ENCODE measurements at regions not wholly inside any gene's neighbourhood (a gene's known extent, or its start where the extent isn't known, plus 50 kb on each side); places are given as distances from the start of the nearest gene placed in this dataset.

DNA sequence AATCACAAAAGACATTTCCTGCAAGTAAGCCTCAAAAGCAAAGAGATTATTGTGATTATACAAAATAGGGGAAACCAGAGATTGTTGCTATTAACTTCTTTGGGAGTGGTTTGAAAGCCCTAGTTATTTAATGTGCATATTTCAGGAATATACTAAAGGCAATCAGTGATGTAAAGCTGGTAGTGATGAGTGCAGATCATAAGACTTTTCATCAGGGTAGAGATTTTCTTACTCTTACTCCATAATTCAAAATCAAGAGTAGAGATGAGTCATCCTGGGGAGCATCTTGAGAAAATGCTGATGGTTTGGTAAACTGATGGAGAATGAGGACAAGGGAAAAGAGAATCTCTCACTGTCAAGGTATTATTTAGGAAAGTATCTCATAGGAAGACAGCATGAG, 309.5 kb downstream of the FBXO15 start:
- no peak overlapping the region for H3K4me3 ChIP-seq
- no peak overlapping the region for H3K27ac ChIP-seq
- DNase-seq (ENCODE audit: low spot score): no peak
- TF ChIP-seq, protein P1, sequence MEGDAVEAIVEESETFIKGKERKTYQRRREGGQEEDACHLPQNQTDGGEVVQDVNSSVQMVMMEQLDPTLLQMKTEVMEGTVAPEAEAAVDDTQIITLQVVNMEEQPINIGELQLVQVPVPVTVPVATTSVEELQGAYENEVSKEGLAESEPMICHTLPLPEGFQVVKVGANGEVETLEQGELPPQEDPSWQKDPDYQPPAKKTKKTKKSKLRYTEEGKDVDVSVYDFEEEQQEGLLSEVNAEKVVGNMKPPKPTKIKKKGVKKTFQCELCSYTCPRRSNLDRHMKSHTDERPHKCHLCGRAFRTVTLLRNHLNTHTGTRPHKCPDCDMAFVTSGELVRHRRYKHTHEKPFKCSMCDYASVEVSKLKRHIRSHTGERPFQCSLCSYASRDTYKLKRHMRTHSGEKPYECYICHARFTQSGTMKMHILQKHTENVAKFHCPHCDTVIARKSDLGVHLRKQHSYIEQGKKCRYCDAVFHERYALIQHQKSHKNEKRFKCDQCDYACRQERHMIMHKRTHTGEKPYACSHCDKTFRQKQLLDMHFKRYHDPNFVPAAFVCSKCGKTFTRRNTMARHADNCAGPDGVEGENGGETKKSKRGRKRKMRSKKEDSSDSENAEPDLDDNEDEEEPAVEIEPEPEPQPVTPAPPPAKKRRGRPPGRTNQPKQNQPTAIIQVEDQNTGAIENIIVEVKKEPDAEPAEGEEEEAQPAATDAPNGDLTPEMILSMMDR (IDR thresholded peaks at IDR 0.05): no peak

DNA sequence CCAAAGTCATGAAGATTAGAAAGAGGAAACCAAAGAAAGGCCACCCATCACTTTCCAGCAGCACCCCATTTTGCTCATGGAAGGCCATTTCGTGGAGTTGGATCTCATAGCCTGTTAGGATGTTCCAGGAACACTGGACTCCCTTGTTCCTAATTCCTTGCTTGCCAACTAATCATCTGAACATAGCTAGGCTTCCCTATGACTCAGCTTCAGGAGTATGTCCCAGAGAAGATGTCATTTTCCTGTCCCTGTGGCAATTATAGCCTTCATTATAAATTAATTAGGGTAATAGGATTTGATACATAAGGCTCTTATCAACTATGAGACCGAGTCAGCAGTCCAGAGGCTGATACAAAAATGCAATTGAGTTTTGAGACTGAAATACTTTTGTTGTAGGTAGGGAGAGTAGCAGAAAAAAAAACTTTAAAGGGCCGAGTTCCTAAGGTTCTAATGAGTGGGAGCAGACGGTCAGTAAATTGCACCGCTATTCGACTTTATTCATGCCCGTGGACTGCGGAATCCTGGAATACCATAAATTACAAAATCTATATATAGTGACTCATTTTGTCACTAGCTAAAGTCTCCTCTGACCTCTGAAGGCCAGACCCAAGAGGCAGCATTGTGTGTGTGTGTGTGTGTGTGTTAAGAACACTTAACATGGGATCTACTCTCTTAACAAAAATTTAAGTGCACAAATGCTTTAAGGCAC, 311.8 kb downstream of the FBXO15 start:
- DNase-seq (ENCODE audit: low spot score): no peak
- H3K27ac ChIP-seq: no peak overlapping the region
- no peak overlapping the region for H3K4me3 ChIP-seq
- TF ChIP-seq, protein P1 (IDR thresholded peaks at IDR 0.05): no peak

DNA sequence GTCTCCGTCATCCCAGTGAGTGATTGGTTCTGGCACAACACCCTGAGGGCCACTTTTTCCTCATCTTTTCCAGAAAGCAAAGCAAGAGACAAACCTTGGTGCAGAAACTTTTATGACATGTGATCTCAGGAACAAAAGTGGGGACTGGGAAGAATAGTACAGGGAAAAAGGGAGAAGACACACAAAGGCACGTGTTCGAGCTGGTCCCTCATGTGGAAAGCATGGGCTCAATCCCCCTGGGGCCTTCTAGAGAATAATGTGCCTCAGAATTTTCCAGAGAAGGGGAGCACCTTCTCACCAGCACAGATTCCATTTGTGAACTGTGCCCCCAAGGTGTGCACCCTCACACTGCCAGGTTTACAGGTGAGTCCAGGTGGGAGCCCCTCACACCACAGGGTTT, 312.6 kb downstream of the FBXO15 start:
- H3K27ac ChIP-seq: no peak overlapping the region
- no peak overlapping the region for H3K4me3 ChIP-seq
- DNase-seq (ENCODE audit: low spot score): no peak
- TF ChIP-seq, protein P1 (IDR thresholded peaks at IDR 0.05): no peak

DNA sequence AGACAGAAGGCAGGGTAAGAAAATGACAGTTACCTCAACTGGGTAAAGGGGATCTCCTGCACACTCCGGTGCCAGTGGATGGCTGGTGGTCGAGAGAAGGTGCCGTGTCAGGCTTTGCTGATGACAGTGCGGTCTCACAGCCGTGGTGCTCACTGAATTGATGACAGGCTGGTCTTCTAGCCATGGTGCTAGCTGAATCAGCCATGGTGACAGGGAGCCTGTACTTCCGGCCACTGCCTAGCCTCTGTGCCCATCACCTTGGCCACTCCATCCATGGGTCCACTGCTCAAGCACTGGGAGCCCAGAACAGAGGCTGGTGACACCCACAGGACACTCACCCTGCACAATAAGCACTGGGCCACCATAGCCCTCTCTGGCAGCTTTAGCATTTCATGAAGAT, 315.9 kb downstream of the FBXO15 start:
- TF ChIP-seq, protein P1 (IDR thresholded peaks at IDR 0.05): no peak
- Histone ChIP-seq H3K4me3 (no peak overlapping the region), H3K27ac (no peak overlapping the region)
- DNase-seq (ENCODE audit: low spot score): no peak

DNA sequence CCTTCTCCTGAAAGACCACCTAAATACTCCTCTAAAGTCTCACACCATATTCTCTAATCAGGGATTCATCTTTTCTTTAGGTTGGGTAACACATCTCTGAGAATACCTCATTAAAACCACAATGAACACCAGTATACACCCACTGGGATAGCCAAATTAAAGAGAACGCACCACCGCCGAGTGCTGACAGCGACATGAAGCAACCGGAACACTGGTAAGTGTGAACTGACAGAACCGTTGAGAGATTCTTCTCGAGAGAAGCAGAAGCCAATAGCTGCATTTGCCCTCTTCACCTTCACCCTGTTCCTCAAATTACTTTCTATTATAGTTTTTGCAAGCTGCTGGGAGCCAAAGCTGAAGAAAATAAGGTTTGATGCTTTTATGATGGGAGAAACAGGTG, 318.5 kb downstream of the FBXO15 start:
- no peak for DNase-seq (ENCODE audit: low spot score)
- Histone ChIP-seq H3K27ac (no peak overlapping the region), H3K4me3 (no peak overlapping the region)
- TF ChIP-seq, protein P1 (IDR thresholded peaks at IDR 0.05): no peak

DNA sequence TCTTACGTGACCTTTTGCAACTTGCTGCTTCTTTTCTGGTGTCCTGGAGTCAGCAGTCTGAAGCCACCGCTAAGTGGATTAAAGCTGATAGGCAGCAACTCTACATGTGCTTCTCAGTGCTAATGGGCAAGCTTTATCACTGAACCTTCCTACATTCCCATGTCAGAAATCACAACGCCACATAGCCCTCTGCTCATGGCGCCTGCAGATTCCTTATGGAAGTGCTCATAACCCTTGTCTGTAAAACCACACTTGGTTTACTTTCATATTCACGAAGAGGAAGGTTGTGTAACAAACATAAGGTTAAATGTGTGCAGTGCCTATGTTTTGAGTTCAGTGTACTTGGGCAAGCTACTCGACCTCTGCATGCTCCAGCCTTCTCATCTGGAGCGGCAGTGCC, 319.8 kb downstream of the FBXO15 start:
- TF ChIP-seq, protein P1 (IDR thresholded peaks at IDR 0.05): no peak
- no peak for DNase-seq (ENCODE audit: low spot score)
- no peak overlapping the region for H3K4me3 ChIP-seq
- H3K27ac ChIP-seq: no peak overlapping the region

DNA sequence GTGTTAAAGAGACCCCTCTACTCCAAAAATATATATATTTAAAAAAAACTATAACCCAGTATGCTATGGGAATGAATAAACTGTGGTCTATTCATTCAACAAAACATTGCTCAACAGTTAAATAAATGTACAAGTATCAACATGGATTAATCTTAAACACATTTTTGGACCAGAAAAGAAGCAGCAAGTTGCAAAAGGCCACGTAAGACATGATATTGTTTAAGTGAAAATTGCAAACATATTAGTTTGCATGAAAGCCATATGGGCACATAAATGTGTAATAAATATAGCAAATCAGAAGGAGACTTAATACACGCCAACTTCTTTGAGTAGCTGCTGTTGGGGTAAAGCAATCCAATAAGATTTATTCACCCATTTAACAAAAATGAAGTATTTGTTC, 321.5 kb downstream of the FBXO15 start:
- no peak for DNase-seq (ENCODE audit: low spot score)
- no peak overlapping the region for H3K4me3 ChIP-seq
- no peak overlapping the region for H3K27ac ChIP-seq
- TF ChIP-seq, protein P1 (IDR thresholded peaks at IDR 0.05): no peak

Measured in coronary artery (tissue), 2 donors.